Glutamatergic neuron (in vitro differentiated cells): ENCODE measurements at regions not wholly inside any gene's neighbourhood (a gene's known extent, or its start where the extent isn't known, plus 50 kb on each side); places are given as distances from the start of the nearest gene placed in this dataset.

Source experiments
- DNase-seq: peaks from one replicate; pipeline ENCODE4 v3.0.0; 2022
- H3K27ac Mint-ChIP-seq: one replicate; pipeline ENCODE4 v1.8.0; 2020; ENCODE audit warnings: mild to moderate bottlenecking, mixed read lengths, inconsistent platforms; ENCODE audit not compliant: unreplicated experiment
- H3K27me3 Mint-ChIP-seq: one replicate; pipeline ENCODE4 v1.8.0; 2020; ENCODE audit warnings: mild to moderate bottlenecking, moderate library complexity, mixed read lengths, inconsistent platforms; ENCODE audit not compliant: unreplicated experiment
- H3K36me3 Mint-ChIP-seq: one replicate; pipeline ENCODE4 v1.8.0; 2020; ENCODE audit warnings: mild to moderate bottlenecking, mixed read lengths, inconsistent platforms; ENCODE audit not compliant: unreplicated experiment
- H3K4me1 Mint-ChIP-seq: one replicate; pipeline ENCODE4 v1.8.0; 2020; ENCODE audit warnings: mild to moderate bottlenecking, low read depth, mixed read lengths, inconsistent platforms; ENCODE audit not compliant: unreplicated experiment
- H3K4me3 Mint-ChIP-seq: one replicate; pipeline ENCODE4 v1.8.0; 2020; ENCODE audit warnings: mild to moderate bottlenecking, mixed read lengths, inconsistent platforms; ENCODE audit not compliant: unreplicated experiment
- H3K9me3 Mint-ChIP-seq: one replicate; pipeline ENCODE4 v1.8.0; 2020; ENCODE audit warnings: mild to moderate bottlenecking, moderate library complexity, mixed read lengths, inconsistent platforms; ENCODE audit not compliant: unreplicated experiment
- TF ChIP-seq, protein P1 (sequence below): fragments of 200-600 bp; sonication (generic); IDR thresholded peaks from one replicate; pipeline ENCODE4 v1.5.0; 2021; ENCODE audit not compliant: partially characterized antibody, unreplicated experiment

DNA sequence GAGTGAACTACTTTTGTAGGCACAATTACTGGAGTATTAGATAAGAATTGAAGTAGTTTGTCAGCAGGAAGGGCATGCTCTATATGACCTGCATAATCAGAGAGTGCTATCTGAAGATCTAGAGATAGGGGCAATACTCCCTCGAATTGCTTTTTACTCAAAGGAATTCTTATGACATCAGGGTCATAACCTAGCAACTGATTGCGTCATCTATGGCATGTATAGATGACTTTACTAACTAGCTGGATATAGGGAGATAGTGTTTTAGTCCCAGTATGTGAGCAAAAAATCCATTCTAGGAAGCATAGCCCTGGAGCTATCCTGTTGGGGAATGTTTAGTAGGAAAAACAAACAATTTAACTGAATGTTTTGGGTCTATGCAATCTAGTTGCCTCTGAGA lies 109.5 kb upstream of the ZNF267 start:
- H3K27ac Mint-ChIP-seq = no peak overlapping the region
- peaks cover 30% of the 10 kb centered on the region for H3K36me3 Mint-ChIP-seq
- no peak for DNase-seq
- H3K27me3 Mint-ChIP-seq = peaks cover 5% of the 10 kb centered on the region
- H3K4me3 Mint-ChIP-seq = no peak overlapping the region
- peaks cover 11% of the 10 kb centered on the region for H3K9me3 Mint-ChIP-seq
- H3K4me1 Mint-ChIP-seq = no peaks in the 10 kb centered on the region
- TF ChIP-seq, protein P1, sequence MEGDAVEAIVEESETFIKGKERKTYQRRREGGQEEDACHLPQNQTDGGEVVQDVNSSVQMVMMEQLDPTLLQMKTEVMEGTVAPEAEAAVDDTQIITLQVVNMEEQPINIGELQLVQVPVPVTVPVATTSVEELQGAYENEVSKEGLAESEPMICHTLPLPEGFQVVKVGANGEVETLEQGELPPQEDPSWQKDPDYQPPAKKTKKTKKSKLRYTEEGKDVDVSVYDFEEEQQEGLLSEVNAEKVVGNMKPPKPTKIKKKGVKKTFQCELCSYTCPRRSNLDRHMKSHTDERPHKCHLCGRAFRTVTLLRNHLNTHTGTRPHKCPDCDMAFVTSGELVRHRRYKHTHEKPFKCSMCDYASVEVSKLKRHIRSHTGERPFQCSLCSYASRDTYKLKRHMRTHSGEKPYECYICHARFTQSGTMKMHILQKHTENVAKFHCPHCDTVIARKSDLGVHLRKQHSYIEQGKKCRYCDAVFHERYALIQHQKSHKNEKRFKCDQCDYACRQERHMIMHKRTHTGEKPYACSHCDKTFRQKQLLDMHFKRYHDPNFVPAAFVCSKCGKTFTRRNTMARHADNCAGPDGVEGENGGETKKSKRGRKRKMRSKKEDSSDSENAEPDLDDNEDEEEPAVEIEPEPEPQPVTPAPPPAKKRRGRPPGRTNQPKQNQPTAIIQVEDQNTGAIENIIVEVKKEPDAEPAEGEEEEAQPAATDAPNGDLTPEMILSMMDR = no peak

- peaks cover 8% of the 10 kb centered on the region for H3K9me3 Mint-ChIP-seq
- H3K27me3 Mint-ChIP-seq = peaks cover 5% of the 10 kb centered on the region
- no peak overlapping the region for H3K4me3 Mint-ChIP-seq
- peaks cover 17% of the 10 kb centered on the region for H3K36me3 Mint-ChIP-seq
- no peak overlapping the region for H3K27ac Mint-ChIP-seq
- DNase-seq = no peak
- TF ChIP-seq, protein P1 = no peak
- H3K4me1 Mint-ChIP-seq = no peaks in the 10 kb centered on the region
Measured at GRCh38 chr16:31767267-31767666, 106.3 kb upstream of the ZNF267 start.

GRCh38 chr16:31780342-31780741 lies 93.3 kb upstream of the ZNF267 start:
- no peak overlapping the region for H3K27ac Mint-ChIP-seq
- no peak for DNase-seq
- no peak overlapping the region for H3K4me3 Mint-ChIP-seq
- H3K4me1 Mint-ChIP-seq = no peaks in the 10 kb centered on the region
- peaks cover 14% of the 10 kb centered on the region for H3K36me3 Mint-ChIP-seq
- H3K9me3 Mint-ChIP-seq = peaks cover 10% of the 10 kb centered on the region
- TF ChIP-seq, protein P1 = no peak
- H3K27me3 Mint-ChIP-seq = no peaks in the 10 kb centered on the region

DNA sequence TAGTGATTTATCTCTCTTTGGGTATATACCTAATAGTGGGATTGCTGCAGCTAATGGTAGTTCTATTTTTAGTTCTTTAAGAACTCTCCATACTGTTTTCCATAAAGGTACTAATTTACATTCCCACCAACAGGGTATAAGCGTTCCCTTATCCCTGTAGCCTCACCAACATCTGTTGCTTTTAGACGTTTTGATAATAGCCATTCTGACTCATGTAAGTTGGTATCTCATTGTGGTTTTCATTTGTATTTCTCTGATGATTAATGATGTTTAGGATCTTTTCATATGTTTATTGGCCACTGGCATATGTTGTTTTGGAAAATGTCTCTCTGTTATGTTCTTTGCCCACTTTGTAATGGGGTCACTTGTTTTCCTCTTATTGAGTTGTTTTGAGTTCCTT lies 88.5 kb upstream of the ZNF267 start:
- TF ChIP-seq, protein P1 = no peak
- Mint-ChIP-seq H3K27me3 (no peaks in the 10 kb centered on the region), H3K27ac (no peak overlapping the region), H3K4me3 (no peak overlapping the region), H3K4me1 (no peaks in the 10 kb centered on the region), H3K9me3 (peaks cover 10% of the 10 kb centered on the region), H3K36me3 (peaks cover under 1% of the 10 kb centered on the region)
- no peak for DNase-seq

DNA sequence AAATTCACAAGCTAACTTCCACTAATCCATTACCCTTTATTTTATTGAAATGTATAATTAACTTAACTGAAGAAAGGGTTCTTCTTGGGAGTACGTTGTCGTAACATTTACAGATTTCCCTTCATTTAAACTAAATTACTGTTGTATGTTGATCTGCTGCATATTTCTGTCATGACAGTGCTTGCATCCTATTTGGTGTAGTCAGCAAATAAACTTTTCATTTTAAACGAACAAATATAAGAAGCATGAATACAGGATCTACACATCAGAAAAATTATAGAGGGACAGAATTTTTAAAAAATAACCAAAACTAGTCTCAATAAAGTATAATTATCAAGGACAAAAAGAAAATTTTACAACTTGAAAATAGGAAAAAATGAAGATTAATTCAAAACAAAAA lies 66.5 kb upstream of the ZNF267 start:
- H3K9me3 Mint-ChIP-seq = peaks cover 3% of the 10 kb centered on the region
- no peak for DNase-seq
- TF ChIP-seq, protein P1 = no peak
- H3K4me3 Mint-ChIP-seq = no peak overlapping the region
- no peaks in the 10 kb centered on the region for H3K4me1 Mint-ChIP-seq
- no peaks in the 10 kb centered on the region for H3K36me3 Mint-ChIP-seq
- no peak overlapping the region for H3K27ac Mint-ChIP-seq
- H3K27me3 Mint-ChIP-seq = peaks cover 2% of the 10 kb centered on the region
